SK-N-SH (cell line): ENCODE measurements at regions not wholly inside any gene's neighbourhood (a gene's known extent, or its start where the extent isn't known, plus 50 kb on each side); places are given as distances from the start of the nearest gene placed in this dataset.

Source experiments
- CHD2 ChIP-seq: fragments of 150-350 bp; IDR thresholded peaks from 2 replicates; pipeline ENCODE4 v1.6.1; 2018; ENCODE audit warnings: low read length; ENCODE audit not compliant: partially characterized antibody
- CTCF ChIP-seq: fragments of 200-600 bp; sonication (generic); IDR thresholded peaks from 2 replicates; pipeline ENCODE4 v1.6.1; 2017; ENCODE audit warnings: antibody characterized with exemption, mild to moderate bottlenecking, moderate library complexity
- ELF1 ChIP-seq: IDR thresholded peaks from 2 replicates; pipeline ENCODE4 v1.4.0; 2012
- GABPA ChIP-seq: IDR thresholded peaks from 2 replicates; pipeline ENCODE4 v1.4.0; 2012; ENCODE audit warnings: low read depth, mild to moderate bottlenecking
- GATA2 ChIP-seq: sonication (generic); formaldehyde crosslinking; IDR thresholded peaks from 2 replicates; pipeline ENCODE4 v1.5.0; 2020; ENCODE audit warnings: mild to moderate bottlenecking, missing genetic modification reagents
- MAX ChIP-seq: IDR thresholded peaks from 2 replicates; pipeline ENCODE4 v1.4.0; 2012; ENCODE audit warnings: low read depth
- NFIC ChIP-seq: IDR thresholded peaks from 2 replicates; pipeline ENCODE4 v1.4.0; 2012; ENCODE audit warnings: borderline replicate concordance
- RAD21 ChIP-seq: IDR thresholded peaks from 2 replicates; pipeline ENCODE4 v1.6.1; 2012; ENCODE audit warnings: mild to moderate bottlenecking, low read length
- RFX5 ChIP-seq: IDR thresholded peaks from 2 replicates; pipeline ENCODE4 v1.6.1; 2012; ENCODE audit warnings: mild to moderate bottlenecking, improper control_type of control experiment, low read length
- RXRA ChIP-seq: IDR thresholded peaks from 2 replicates; pipeline ENCODE4 v1.4.0; 2012; ENCODE audit warnings: low read depth, mild to moderate bottlenecking, borderline replicate concordance
- TAF1 ChIP-seq: IDR thresholded peaks from 2 replicates; pipeline ENCODE4 v1.6.1; 2012; ENCODE audit warnings: low read depth, mild to moderate bottlenecking, low read length, moderate library complexity, borderline replicate concordance
- TEAD4 ChIP-seq: IDR thresholded peaks from 2 replicates; pipeline ENCODE4 v1.4.0; 2012; ENCODE audit warnings: mild to moderate bottlenecking, borderline replicate concordance; ENCODE audit not compliant: insufficient read depth
- YY1 ChIP-seq: IDR thresholded peaks from 2 replicates; pipeline ENCODE4 v1.4.0; 2012; ENCODE audit warnings: low read depth, mild to moderate bottlenecking
- TF ChIP-seq, protein P1 (sequence below): fragments of 150-350 bp; IDR thresholded peaks from 2 replicates; pipeline ENCODE4 v1.6.1; 2017; ENCODE audit warnings: antibody characterized with exemption, low read length, low read depth, borderline replicate concordance

GRCh38 chr13:37944081-37944868 lies 74.7 kb upstream of the TRPC4 start:
- TF ChIP-seq CTCF (no peak), RAD21 (no peak), ELF1 (no peak), YY1 (no peak), TEAD4 (no peak), GATA2 (CRISPR knock-in tag) (no peak), GABPA (no peak), RFX5 (no peak), TAF1 (no peak), NFIC (no peak), RXRA (no peak), MAX (no peak), CHD2 (no peak)
- TF ChIP-seq, protein P1, sequence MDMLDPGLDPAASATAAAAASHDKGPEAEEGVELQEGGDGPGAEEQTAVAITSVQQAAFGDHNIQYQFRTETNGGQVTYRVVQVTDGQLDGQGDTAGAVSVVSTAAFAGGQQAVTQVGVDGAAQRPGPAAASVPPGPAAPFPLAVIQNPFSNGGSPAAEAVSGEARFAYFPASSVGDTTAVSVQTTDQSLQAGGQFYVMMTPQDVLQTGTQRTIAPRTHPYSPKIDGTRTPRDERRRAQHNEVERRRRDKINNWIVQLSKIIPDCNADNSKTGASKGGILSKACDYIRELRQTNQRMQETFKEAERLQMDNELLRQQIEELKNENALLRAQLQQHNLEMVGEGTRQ: no peak
